GM18907 (cell line): ENCODE measurements at regions not wholly inside any gene's neighbourhood (a gene's known extent, or its start where the extent isn't known, plus 50 kb on each side); places are given as distances from the start of the nearest gene placed in this dataset.

ENCODE experiments used
- ATAC-seq: cut with Tn5 transposase; IDR thresholded peaks from one replicate; pipeline ENCODE4 v1.9.1; 2021; ENCODE audit warnings: mild to moderate bottlenecking, moderate library complexity; ENCODE audit not compliant: unreplicated experiment

- no peak for ATAC-seq
Observed at GRCh38 chr3:55413236-55413635, 73.9 kb downstream of the WNT5A start.

- ATAC-seq: no peak
Observed at GRCh38 chr3:55412545-55412944, 74.6 kb downstream of the WNT5A start.

DNA sequence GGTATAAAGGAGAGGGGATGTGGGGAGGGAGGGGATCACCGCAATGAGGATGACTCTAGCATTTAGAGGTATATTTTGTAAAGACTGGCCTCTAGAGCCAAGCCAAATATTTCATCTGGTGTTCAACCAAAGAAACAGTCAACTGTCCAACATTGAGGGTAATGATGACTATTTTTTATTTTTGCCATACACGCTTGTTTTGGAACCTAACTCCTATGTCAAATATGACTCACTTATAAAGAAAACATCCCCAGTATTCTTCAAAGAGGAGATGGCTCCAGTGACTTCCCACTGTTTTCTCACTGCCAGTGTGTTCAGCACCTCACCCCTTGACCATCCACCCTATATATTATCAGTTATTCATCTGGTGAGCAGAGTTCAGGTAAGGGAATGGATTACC lies 77.3 kb downstream of the WNT5A start:
- ATAC-seq: no peak

DNA sequence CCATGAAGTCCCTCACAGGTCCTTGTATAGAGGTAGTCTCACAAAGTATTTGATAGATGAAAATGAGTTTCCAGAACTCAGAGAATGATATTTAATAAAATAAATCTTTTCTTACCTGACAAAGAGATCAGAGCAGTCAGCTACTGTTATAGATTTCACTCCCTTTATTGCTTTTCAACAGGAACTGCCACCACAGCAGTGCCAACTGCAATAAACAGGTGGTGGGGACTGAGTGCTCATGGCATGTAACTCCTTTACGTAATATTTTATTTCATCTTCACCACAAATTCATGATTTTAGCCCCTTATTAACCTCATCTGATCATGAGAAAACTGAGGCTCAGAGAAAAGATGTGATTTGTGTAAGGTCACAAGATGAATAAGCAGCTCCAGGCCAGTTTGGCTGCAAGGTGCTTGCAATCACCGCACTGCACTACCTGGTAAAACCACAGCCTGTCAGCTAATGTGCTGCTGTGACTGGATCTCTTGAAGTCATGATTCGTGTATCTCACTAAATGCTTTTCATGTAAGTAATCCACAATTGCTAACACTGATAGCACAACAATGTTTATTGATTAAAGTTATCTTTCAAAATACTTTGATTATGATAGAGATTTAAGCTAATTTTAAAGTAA lies 78.8 kb downstream of the WNT5A start:
- no peak for ATAC-seq

- ATAC-seq: no peak
Observed at GRCh38 chr3:55407426-55407820, 79.7 kb downstream of the WNT5A start.

DNA sequence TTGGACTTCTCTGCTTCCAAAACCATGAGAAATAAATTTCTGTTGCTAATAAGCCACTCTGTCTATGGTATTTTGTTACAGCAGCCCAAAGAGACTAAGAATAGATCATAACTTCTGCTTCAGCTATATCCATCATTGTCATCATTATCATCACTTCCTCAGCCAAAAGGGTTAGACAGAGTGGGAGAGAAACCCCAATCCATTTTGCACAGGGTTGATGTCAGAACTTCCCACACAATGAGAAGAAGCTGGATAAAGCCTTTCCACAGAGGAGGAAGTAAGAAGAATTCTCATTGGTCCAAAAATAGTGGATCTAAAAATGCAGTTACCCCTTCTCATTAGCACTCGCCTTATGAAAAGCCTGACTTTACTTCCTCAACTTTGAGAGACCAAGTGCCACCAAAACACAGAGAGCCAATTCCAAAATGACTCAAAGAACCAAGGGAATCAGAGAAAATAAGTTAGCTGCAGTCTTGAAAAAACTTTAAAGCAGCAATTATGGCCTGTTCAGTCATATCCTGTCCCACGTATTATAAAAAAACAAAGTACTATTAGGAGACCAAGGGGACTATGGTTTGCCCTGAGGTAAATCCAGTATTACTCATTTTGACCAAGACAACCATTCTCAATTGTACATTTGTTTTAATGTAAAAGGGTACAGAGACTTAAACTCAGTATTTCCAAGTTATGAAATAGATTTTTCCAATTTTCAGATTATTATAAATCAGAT lies 80.2 kb downstream of the WNT5A start:
- ATAC-seq: no peak

DNA sequence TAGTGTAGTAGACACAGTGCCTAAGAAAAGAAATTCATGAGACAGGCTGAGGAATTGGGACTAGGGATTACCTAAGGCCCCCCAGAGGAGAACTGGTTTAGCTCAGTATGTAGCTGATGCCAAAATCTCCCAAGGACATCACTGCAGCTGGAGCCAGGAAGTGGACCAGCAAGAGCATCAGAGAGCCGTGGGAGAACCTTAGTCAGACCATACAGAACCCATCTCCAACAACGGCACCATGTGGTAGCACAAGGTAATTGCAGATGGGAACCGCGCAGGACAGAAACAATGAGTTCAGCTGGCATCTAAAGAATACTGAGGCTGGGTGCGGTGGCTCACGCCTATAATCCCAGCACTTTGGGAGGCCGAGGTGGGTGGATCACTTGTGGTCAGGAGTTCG lies 81.7 kb downstream of the WNT5A start:
- ATAC-seq: no peak

DNA sequence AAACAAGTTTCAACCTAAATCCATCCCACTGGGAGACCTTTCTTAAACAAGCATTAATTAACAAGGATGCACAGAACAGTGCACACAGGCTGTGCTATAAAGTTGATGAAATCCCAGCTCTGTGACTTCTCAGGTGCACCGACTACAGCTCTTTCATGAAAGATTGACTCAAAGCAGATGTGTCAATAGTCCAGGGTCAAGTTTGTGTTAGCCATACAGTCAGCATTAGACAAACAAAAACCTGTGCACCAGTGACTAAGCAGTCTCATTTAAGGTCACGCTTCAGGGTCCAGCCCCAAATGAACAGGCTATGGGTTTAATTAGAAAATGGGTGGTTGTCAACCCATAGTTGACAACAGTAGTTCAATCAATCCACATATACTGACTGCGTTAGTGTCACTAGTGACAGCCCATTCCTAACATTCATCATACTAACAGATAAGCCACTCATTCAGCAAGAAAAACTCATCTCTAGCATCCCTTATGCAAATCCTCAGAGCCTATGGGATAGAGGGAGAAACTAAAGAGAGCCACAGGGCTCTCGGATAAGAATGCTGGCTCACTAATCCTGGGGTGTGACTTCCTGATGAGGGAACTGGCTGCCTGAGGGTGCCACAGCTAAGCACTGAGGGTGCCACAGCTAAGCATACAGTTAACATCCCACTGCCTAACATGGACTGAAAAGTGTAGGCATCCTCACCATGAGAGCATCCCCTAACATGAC lies 84.1 kb downstream of the WNT5A start:
- ATAC-seq: no peak

DNA sequence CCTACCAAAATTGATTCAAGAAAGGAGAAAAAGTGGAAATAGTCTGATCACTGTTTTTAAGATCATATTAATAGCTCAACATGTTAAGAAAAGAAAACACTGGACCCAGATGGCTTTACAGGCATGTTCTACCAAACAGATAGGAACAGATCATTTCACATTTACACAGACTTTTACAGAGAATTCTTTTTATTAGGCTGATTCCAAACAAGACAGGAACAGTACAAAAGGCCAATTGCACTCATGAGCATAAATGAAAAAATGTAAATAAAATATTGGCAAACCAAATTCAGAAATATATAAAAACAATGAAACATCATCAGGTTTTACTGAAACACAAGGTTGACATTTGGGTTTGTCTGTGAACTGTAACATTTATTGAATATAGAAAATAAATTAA lies 106.5 kb downstream of the WNT5A start:
- ATAC-seq: no peak

DNA sequence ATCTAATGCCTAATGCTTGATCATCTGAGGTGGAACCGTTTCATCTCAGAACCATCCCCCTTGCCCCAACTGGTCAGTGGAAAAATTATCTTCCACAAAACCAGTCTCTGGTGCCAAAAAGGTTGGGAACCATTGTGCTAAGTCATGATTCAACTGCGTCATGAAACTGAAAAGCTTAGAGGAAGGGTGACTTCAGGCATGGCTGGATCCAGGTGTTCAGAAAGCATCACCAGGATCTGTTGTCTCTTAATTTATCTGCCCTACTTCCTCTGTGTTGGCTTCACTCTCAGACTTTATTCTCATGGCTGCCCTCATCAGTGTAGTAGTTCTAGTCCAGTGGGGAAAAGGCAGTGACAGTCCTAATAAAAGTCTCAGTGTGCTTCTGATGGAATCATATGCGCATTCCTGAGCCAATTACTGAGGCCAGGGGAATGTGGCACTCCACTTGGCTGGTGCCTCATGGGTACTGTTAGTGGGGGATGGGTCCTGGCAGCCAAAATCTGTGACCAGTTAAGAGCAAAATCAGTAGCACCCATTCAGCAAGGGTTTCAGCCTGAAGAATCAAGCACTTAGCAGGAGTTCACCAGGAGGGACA lies 110.3 kb downstream of the WNT5A start:
- ATAC-seq: no peak

DNA sequence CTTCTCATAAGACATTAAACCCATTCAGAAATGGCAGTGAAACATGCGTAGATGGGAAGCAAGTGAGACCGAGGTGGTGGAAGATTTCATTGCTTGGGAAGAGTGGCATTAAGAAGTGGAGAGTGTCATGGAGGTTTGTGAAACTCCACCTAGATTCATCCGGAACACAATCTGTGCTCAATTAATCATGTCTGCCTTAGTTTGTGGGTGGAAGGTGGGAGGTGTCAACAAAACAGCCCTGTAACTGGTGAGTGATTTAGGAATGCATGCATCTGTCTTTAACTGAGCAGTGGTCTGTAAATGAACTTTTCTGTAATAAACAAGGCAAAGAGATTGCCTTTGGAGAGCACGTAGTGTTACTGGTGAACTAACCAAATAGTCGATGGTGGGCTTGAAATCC lies 113.7 kb downstream of the WNT5A start:
- no peak for ATAC-seq

DNA sequence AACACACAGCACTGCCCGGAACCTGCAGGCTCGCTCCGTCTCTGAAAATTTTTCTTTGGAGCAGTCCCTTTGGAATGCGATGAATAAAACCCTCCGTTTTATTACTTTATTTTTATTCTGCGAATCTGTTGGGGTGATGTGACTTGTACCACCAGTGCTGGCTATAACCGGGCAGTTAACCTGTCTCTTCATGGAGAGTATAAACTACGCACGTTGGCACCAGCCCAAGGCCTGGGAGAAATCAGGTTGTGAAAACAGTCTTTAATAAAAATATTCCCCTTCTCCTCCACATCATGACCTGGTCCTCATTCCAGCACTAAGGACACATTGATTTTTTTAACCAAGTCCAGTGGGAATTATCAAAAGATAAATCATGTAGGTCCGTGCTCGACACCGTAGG lies 116.8 kb downstream of the WNT5A start:
- ATAC-seq: no peak

DNA sequence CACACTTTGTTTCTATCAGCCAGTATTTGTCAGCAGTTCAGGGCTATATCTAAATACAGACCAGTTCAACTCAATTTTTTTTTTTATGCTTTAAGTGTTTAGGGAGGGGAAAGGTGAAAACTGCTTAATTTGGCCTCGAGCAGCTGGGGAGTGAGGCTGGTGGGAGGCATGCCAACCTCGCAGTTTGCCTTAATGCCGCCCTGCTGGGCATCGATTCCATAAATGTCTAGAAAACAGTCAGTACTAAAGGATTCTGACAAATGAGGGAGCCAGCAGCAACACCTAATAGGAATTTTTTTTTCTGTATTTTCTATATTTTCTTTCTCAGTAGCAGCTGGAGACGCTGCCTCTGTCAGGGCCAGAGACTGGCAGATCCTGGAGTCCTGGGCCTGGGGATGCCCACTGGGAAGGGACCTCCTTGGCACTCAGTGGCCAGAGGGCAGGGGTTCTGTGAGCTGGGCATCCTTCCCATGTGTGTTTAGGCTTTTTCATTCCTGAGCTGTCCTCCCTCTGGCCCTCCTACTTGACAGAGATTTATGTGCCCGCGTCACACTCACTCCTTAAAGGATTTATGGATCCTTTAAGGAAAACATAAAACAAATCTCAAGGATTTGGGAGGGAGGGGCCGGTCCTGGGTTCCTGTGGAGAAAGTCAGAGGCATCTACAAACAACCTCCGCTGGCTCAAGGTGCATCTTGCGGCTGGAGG lies 117.8 kb downstream of the WNT5A start:
- ATAC-seq: no peak

DNA sequence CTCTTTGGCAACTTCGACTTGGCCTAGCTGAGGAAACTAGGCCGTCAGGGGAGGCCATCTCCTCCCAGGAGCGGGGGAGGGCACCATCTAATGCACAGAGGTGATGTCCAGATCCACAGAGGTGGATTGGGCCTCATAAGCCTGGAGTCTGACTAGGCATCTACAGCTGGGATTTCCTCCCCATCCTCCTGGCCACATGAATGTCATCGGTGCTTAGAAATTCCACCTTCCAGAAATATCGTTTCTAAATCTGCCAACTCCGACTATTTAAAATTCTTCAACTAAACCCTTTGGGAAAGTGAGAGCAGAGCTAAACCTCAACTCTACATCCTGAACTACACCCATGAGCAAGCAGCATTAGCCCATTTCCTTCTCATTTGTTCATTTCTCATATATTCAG lies 118.7 kb downstream of the WNT5A start:
- no peak for ATAC-seq

DNA sequence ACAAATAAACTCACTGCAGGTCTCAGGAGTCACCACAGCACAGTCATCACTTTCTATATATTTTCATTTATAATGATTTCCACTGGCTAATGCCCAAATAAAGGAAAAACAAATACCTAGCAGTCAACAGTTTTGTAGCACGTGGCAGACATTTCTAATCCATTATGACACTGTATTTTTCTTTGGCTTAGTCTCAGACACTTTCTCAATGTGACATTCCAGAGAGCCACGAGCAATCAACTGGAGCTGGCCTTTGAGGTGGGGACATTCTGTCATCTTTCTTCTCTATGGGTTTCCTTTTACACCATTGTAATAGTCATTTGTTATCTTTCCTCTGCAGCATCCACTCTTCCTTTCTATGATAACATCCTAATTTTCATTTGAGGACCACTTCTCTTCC lies 119.7 kb downstream of the WNT5A start:
- ATAC-seq: no peak

DNA sequence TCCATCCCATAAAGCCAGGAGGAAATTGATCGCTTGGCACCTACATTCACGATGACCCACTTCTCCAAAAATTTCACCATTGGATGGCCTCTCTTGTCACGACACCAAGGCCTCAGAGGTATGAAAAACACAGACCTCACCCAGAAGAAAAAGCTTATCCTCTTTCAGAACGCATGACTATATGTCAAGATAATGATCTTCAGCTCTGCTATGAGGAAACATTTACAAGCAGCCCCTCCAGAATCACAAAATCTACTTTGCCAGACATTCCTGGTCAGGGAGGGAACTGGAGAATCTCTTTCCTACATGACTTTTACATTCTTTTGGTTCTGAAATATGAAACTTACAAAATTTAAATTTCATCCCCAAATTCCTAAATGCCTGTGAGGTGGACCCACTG lies 122.7 kb downstream of the WNT5A start:
- ATAC-seq: no peak

- no peak for ATAC-seq
Observed at GRCh38 chr3:55362210-55362960, 124.7 kb downstream of the WNT5A start.

GRCh38 chr3:55357796-55358195 lies 129.3 kb downstream of the WNT5A start:
- no peak for ATAC-seq

DNA sequence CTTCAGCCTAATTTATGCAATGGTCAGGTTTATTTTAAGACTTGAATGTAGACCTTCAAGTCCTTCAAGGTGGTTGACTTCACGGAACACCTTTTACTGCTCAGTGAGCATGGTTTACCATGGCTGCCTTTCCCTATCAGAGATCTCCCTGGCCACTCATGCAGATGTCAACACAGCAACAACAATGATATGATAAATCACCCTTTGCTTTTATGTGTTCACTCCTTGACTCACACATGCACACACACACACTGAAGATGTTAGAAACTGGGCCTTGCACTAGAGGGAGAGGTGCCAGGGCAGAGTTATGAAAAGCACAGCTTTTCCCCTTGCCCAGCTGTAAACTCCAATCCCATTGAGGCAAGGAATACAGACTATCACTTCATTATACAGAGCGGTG lies 134.4 kb downstream of the WNT5A start:
- no peak for ATAC-seq

- ATAC-seq: no peak
Observed at GRCh38 chr3:55349851-55350250, 137.3 kb downstream of the WNT5A start.
